ENCODE measurements at regions not wholly inside any gene's neighbourhood (a gene's known extent, or its start where the extent isn't known, plus 50 kb on each side); places are given as distances from the start of the nearest gene placed in this dataset.

- no peak overlapping the region for H3K27ac ChIP-seq (ENCODE audit: low read depth, low read length)
- H4K20me1 ChIP-seq (replicated peaks in 1 of 2; ENCODE audit: control insufficient read depth in 1 of 2, insufficient read depth in 2 of 2, low read length in 2 of 2) = no peaks in the 10 kb centered on the region
- no peak overlapping the region for H3K56ac ChIP-seq (replicated peaks; ENCODE audit: insufficient read length, low read depth, low read length)
- no peak overlapping the region for H3K4me3 ChIP-seq (ENCODE audit: extremely low read depth in 1 of 4, insufficient read depth in 2 of 4, low read depth in 3 of 4, low read length in 4 of 4)
- no peak overlapping the region for H2BK5ac ChIP-seq (ENCODE audit: low read depth, low read length)
- H3K79me2 ChIP-seq (ENCODE audit: control insufficient read depth in 1 of 2, insufficient read depth in 2 of 2, low read length in 2 of 2) = no peaks in the 10 kb centered on the region
- no peak overlapping the region for H2AK5ac ChIP-seq (ENCODE audit: low read depth, low read length)
- no peaks in the 10 kb centered on the region for H3K36me3 ChIP-seq (ENCODE audit: control insufficient read depth in 2 of 4, insufficient read depth in 4 of 4, low read length in 3 of 4)
- DNase-seq (ENCODE audit: low read depth in 1 of 2, low spot score in 2 of 2) = no peak
- no peak overlapping the region for H3K18ac ChIP-seq (ENCODE audit: extremely low read depth, low read length)
- H2BK20ac ChIP-seq (ENCODE audit: low read length) = no peak overlapping the region
- no peak overlapping the region for H3K4me2 ChIP-seq (ENCODE audit: insufficient read depth in 1 of 2, low read depth in 2 of 2, low read length in 2 of 2)
- H2AFZ ChIP-seq (ENCODE audit: low read length) = no peak overlapping the region
- H2BK12ac ChIP-seq (ENCODE audit: low read depth, low read length) = no peak overlapping the region
- H3K14ac ChIP-seq (ENCODE audit: insufficient read length) = no peak overlapping the region
- no peak for FAIRE-seq
- ChIA-PET POLR2A (ENCODE audit: partially characterized antibody) (no interaction called here), CTCF (ENCODE audit: partially characterized antibody) (interaction anchor here (0.9 to 1.0 kb wide), 2 partner anchors 18 to 295 kb away, joined by 4 to 5 read pairs; no protein-coding TSS in a partner anchor)
- H3K79me1 ChIP-seq (ENCODE audit: low read depth, low read length) = no peaks in the 10 kb centered on the region
- TF ChIP-seq POLR2A (IDR thresholded peaks at IDR 0.05; ENCODE audit: control extremely low read depth in 1 of 2, low read depth in 2 of 2, low read length in 2 of 2) (no peak), CTBP2 (IDR thresholded peaks at IDR 0.05; ENCODE audit: borderline replicate concordance, insufficient read depth, insufficient read length, low read length) (no peak), SIX5 (IDR thresholded peaks at IDR 0.05; ENCODE audit: low read depth, low read length) (no peak), KDM4A (IDR thresholded peaks at IDR 0.05; ENCODE audit: low read depth, low read length, severe bottlenecking) (no peak), SRF (IDR thresholded peaks at IDR 0.05; ENCODE audit: low read depth, low read length) (no peak), KDM5A (IDR thresholded peaks at IDR 0.05; ENCODE audit: low read length) (no peak)
- no peak overlapping the region for H4K91ac ChIP-seq (replicated peaks; ENCODE audit: insufficient read length, low read length)
- H3K9me3 ChIP-seq (ENCODE audit: insufficient read depth in 2 of 2, low read depth in 1 of 2, low read length in 1 of 2) = peaks cover 0 to 11% of the 10 kb centered on the region in 2 experiments; a peak in 1 of 4 replicates
- H2BK120ac ChIP-seq (replicated peaks; ENCODE audit: low read depth, low read length) = no peak overlapping the region
- WGBS, 2 experiments (ENCODE audit: extremely low coverage in 1 of 2, insufficient coverage in 1 of 2, insufficient read length in 1 of 2, insufficient replicate concordance in 2 of 2, low coverage in 1 of 2, low lambda C conversion rate in 2 of 2, missing lambda C conversion rate in 1 of 2) = 95% methylated on average over 26 of the region's 52 CpGs; no CpG with 5 or more reads in 1 of the 2 experiments
- H3K23ac ChIP-seq (ENCODE audit: insufficient read length) = no peak overlapping the region
- no peak overlapping the region for H4K5ac ChIP-seq (ENCODE audit: insufficient read length, low read depth, low read length)
- H3K4me1 ChIP-seq (replicated peaks in 1 of 4; ENCODE audit: control insufficient read depth in 3 of 4, insufficient read depth in 4 of 4, low read length in 3 of 4) = no peaks in the 10 kb centered on the region
- H4K8ac ChIP-seq (ENCODE audit: extremely low read depth, insufficient read depth, low read length) = no peak overlapping the region
- no peak overlapping the region for H3K9ac ChIP-seq (replicated peaks in 1 of 4; ENCODE audit: extremely low read depth in 1 of 4, low read depth in 3 of 4, low read length in 3 of 4)
- H3K23me2 ChIP-seq (ENCODE audit: low read depth, low read length) = no peaks in the 10 kb centered on the region
- H3K4ac ChIP-seq (replicated peaks; ENCODE audit: insufficient read length, low read depth, low read length) = no peak overlapping the region
- H3K27me3 ChIP-seq (replicated peaks in 1 of 4; ENCODE audit: control insufficient read depth in 3 of 4, extremely low read depth in 1 of 4, insufficient read depth in 3 of 4, low read length in 3 of 4) = no peaks in the 10 kb centered on the region
- no peak overlapping the region for H2BK15ac ChIP-seq (ENCODE audit: low read length)
Measured at GRCh38 chr18:30175061-30175574, 867.4 kb downstream of the DSC3 start.
